Renal cortex interstitium (tissue), 11 donors: ENCODE measurements at regions not wholly inside any gene's neighbourhood (a gene's known extent, or its start where the extent isn't known, plus 50 kb on each side); places are given as distances from the start of the nearest gene placed in this dataset.
"Not testable (repeated sequence)": the region's sequence is repeated elsewhere in the genome, so short reads cannot be mapped to it uniquely, and the experiment has no call there.

ENCODE experiments used
- DNase-seq, 11 donors: peaks; one replicate each; pipeline ENCODE4 v3.0.0-alpha.2; 2013; ENCODE audit warnings: low read depth in 9 of 11, low spot score in 4 of 11; ENCODE audit errors: extremely low read depth in 1 of 11

DNA sequence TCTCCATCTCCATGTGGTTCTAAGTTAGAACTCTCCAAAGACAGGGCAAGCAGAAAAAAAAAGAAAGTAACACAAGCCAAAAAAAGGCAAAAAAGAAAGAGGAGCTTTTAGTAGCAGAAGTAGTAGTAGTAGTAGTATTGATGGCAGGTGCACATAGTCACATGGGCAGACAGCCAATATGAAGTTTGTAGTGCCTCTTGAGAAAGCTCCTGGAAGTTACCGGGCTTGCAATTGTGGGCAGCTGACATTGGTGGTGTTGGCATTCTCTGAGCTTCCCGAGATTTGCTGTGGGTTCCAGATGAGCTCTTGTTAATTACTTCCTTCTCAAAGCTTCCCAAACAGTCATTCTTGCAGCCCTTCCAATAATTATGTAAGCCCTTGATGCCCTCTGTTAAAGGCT lies 1128.5 kb downstream of the TYW1 start:
- DNase-seq: no peak

DNA sequence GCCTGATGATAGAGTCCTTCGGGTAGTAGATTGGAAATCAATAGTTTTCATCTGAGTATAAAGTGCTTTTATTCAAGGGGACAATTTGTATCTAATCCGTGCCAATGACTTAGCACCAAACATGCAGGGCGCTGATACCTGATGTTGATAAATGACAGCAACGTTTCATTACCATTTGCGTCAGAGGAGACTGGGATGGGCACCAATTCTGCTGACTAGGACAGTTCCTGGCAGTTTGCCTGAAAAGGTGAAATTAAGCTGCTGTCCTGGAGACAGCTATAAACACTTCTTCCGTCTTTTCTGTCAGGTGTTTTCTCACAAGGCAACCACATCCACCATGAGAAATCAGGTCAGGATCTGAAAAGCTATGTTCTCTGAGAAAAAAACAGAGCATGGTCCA lies 1136.4 kb downstream of the TYW1 start:
- no peak for DNase-seq

DNA sequence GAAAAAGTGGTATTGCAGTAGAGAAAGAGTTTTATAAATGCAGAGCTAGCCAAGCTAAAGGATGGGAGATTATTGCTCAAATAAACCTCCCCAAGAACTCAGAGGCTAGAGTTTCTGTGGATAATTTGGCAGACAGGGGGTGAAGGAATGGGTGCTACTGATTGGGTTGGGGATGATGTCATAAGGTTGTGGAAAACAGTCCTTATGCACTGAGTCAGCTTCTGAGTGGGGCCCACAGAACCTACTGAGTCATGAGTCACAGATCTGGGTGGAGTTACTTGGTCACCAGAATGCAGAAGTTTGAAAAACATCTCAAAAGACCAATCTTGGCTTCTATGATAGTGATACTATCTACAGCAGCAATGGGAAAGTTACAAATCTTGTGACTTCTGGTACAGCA lies 1146.7 kb downstream of the TYW1 start:
- no peak for DNase-seq

DNA sequence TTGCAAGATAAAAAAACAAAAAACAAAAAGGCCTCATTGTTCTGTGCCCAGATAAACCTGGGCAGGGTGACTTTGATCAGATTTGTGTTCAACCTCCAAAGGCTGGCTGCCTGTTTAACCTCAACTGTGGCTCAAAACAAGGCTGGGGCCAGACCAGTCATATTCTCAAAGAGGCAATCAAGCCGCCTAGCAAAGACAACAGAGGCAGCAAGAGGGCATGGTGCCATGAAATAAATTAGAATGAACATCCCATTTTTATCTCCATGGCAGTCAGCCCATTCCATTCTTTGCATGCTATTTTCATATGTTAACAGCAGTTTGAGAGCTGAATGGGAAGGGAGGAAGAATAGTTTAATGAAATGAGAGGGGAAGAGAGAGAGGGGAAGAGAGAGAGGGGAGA lies 1150.3 kb downstream of the TYW1 start:
- DNase-seq: no peak

DNA sequence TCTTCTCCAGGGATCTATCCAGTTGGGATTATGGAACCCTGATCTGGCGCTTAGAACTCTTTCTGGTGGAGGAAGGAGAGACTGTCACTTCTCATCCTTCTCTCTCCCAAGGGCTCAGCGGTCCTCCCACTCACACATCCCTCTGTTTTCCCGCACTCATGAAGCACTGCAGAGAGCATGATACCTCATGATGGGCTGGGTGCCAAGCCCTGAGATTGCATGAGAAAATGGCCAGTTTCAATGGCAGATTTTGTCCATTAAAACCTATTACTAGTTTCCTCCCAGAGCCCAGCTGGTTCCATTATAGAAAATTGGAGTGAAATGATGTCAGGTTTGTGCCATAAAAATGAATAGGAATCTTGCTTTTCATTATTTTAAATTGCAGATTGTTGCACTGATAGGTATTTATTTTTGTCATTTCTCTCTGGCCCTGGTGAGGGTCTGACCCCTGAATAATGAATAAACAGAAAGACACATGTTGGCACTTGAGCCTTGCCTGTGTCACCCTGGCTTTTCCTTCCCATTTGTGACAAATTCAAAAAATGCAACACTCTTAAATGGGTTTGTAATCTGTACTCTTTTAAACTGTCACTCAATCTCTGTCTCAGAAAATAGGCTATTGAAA lies 1151.1 kb downstream of the TYW1 start:
- DNase-seq: no peak

DNA sequence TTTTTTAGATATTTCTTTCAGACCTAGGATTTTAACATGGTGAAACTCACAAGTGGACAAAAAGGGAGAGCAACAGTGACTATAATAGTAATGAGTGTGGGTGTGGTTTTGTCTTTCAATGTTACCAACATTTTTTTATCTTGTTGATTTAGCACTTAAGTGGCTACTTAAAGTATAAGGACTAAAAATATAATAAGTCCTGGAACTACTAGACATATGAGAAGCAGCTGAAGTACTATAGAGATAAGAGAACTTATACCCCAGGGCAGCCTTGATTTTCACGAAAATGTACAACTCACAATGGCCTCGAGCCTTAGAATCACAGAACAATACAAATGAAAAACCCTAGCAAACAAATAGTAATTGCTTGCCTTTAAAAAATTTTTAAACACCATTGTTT lies 1151.8 kb downstream of the TYW1 start:
- no peak for DNase-seq

DNA sequence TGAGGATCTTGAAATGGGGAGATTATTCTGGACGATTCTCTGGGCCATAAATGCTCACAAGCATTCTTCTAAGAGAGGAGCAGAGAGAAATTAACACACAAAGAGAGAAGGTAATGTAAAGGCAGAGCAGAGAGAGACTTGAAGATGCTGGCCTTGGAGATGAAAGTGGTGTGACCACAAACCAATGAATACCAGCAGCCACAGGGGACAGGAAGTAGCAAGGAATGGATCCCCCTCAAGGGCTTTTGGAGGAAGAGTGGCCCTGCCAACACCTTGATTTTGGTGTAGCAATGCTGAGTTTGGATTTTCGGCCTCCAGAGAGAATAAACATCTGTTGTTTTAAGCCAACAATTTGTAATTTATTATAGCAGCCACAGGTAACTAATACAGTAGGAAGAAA lies 1155.6 kb downstream of the TYW1 start:
- no peak for DNase-seq

DNA sequence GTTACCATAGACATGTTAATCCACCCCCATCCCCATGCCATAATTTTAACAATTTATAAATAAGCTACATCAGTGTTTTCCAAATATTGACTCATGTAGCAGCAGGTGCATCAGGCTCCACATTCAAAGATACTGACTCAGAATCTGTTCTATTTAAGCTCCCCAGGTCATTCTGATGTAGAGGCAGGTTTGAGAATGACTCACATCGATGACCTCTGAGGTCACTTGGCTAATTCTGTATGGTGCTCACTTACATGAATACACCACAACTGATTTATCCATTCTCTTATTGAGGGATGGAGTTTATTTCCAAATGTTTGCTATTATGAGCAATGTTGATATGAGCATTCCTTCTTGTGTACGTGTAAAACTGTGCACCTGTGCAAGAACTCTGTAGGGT lies 1159.0 kb downstream of the TYW1 start:
- DNase-seq: no peak

DNA sequence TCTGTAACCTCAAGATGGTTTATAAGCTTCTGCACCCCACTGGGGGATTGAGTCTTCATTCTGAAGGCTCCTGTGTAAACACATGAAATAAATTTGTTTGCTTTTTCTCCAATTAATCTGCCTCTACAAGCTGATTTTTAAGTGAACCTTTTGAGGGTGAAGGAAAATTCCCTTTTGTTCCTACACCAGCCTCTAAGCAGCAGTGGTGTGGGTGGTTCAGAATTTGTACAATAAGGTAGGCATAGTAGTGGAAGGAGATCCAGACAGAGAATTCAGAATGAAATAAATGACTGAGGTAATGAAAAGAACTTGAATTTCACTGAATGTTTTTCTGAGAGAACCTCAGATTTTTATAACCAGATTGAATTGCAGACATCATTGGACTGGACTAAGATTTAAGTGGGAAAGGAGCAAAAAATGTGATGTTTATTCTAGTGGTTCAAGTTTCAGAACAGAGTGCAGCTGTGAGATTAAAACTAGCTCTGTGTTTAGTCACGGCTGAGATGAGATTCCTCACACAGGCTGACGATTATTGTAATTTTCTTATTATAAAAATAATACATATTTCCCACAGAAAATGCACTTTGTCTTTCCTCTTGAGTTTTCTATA lies 1162.2 kb downstream of the TYW1 start:
- DNase-seq: peak in 1 of 11 donors; percentile 30

DNA sequence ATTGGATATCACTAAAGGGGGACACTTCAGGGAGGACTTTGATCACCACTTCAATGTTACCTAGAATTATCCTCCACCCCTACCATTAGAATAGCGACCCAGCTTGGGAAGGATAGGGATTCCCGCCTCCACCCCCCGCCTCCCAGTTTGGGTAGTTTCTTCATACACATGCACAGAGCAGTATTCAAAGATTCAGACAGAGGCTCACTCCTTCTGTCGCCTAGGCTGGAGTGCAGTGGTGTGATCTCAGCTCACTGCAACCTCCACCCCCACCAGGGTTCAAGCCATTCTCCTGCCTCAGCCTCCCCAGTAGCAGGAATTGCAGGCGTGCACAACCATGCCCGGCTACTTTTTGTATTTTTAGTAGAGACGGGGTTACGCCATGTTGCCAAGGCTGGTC lies 1166.1 kb downstream of the TYW1 start:
- no peak for DNase-seq

DNA sequence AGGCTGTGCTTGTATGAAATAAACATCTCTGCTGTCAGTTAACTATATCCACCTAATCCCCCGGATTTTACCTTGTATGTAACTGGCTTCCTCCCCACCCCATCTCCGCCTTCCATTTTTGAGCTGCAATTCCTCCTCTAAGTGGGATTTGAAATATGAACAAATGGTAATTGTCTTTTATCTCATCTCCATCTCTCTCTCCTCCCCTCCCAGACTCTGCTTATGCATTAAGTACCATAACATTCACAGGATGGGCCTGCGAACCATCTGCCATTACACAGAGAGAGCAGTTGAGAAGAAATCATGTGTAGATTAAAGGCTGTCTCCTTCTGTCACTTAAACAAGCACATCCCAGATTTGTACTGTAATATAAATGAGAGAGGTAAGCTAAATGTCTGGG lies 1169.9 kb downstream of the TYW1 start:
- DNase-seq: no peak

DNA sequence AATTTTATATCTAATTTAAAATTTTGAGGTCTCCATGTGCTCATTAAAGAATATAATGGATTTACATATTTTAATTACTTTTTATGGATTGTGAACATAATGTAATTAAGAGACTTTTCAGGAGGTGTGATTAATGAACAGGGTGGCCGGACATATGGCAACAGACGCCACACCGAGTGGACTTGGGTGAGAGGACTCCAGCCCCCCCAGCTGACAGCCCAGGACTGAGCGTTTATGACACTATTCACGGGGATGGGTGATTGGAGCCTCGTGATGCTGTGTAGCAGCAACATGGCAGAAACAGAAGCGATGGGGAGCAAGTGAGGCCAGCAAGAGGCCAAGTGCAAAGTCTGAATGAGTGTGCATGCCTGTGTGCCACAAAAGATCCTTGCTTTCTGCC lies 1176.9 kb downstream of the TYW1 start:
- DNase-seq: no peak

DNA sequence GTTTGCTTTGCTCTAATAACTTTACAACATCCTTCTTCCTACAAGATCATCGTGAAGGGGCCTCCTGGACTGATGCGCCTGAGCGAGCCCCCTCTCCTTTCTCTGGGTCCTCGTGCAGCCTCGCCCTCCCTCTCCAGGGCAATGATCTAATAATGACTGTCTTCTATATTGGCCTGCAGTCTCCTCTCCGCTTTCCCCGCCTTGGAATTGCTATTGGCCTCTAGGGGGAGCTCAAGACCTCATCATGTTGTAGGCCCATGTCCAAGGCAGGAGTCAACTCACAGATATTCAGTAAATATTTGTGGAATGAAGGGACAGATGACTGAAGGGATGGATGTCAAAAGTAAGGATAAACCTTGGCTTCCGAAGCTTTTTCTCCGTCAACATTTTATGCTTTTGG lies 1180.3 kb downstream of the TYW1 start:
- DNase-seq: peak in 10 of 11 donors; percentile 38 to 74 (median 64)

DNA sequence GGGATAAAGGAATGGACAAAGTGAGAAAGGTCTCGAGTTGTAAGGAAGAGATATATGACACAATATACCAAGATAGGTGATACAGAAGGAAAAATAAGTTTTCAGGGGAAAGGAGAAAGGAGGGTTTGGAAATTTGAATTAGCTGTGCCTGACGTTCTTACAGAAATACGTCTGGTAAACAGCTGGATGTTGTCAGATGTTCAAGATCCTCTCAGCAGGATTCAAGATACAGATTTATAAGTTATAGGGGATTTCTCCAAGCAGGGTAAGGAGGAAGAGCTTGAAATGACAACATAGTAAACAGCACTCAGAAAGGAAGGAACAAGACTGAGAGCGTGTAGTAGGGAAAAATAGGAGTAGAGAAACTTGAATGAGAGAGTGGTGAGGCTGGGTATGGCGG lies 1184.1 kb downstream of the TYW1 start:
- peak in 2 of 11 donors; percentile 12 to 26 for DNase-seq

DNA sequence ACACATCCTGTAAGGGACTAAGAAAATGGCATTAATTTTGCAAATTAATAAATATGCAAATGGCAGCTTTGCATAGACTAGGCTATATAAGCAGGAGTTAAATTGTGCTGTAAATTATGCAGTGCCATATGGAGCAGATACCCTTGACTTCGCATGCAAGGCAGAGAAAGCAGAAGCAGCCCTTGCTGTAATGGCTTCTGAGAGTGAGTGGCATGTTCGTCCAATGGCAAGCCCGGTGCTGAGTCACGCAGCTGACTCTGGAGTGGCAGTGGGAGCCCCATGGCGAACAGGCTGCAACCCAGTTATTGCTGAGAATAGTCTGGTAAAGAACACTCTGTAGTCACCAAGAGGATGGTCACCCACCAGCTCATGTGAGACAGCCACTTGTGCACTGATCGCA lies 1186.5 kb downstream of the TYW1 start:
- no peak for DNase-seq

DNA sequence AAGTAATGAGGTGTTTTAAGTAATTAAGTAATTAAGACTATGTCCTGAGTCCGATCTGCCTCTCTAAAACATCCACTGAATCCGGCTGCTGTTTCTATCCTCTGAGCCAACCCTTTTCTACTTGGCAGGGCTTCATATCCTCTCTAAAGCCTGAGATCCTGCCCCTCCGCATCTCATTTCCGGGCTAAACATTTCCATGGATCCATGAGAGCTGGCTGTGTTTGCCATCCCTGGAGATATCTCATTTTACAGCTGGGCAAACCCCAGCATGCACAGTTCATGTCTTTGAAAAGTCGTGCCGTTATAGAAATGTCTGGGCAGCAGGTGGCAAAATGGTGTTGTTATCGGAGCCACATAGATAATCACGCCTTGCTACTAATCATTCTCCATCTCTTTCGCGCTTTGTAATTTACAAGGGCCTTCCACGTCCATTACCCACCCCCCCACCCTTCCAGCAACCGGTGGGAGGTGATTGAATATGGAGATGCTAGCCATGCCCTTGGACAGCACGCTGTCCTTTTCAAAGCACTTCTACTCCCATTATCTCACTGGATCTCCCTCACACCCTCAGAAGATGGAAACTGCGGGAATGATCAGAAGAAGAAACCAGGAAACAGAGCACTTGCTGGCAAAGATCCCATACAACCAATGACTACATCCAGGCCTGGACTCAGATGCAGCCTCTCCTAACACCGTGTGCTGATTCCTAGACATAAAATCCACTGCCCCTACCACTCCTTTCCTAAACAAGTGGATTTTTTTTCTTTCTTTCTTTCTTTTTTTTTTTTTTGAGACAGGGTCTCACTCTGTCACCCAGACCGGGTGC lies 1189.2 kb downstream of the TYW1 start:
- DNase-seq: no peak

DNA sequence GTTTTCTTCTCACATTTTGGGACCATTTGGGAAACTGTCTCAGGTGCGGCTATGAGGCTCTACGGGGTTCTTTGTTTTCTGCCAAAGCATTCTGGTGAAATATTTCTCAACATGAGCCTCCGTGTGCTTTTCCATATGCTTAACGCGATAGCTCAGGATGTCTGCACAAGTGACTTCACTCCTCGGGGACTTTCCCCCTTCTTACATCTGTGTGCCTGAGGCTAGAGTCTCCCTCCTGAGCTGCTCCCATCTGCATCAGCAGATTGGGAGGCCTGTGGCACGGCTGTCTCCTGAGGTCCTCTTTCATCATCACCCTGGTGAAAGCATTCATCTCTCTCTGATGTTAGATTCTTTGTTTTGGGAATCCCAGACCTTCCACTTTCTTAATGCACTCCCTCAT lies 1190.9 kb downstream of the TYW1 start:
- DNase-seq: no peak

DNA sequence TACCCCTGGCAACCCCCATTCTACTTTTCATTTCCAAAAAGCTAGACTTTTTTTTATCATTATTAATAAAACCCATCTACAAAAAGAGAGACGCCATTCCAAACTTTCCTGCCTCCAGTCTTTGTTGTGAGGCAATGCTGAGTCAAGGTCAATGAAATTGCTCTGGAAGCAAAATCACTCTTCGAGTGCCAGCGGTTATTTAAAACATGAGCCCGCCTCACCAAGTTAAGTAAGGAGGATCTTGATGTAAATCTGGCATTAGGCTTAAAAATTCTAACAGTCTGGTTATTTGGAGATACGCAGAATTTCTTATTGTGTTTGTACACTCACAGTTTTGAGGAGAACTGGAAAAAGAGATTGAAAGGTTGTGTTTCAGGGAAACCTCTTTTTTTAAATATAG lies 1196.3 kb downstream of the TYW1 start:
- no peak for DNase-seq

DNA sequence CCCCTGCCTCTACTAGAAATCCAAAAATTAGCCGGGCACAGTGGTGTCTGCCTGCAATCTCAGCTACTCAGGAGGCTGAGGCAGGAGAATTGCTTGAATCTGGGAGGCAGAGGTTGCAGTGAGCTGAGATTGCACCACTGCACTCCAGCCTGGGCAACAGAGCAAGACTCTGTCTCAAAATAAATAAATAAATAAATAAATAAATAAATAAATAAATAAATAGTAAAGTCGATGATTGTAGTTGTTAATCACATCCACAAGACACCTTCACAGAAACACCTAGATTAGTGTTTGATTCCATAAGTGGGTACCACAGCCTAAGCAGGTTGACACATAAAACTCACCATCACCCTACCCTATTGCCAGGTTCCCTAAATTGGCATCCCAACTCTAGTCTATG lies 1199.0 kb downstream of the TYW1 start:
- DNase-seq: not testable (repeated sequence)

DNA sequence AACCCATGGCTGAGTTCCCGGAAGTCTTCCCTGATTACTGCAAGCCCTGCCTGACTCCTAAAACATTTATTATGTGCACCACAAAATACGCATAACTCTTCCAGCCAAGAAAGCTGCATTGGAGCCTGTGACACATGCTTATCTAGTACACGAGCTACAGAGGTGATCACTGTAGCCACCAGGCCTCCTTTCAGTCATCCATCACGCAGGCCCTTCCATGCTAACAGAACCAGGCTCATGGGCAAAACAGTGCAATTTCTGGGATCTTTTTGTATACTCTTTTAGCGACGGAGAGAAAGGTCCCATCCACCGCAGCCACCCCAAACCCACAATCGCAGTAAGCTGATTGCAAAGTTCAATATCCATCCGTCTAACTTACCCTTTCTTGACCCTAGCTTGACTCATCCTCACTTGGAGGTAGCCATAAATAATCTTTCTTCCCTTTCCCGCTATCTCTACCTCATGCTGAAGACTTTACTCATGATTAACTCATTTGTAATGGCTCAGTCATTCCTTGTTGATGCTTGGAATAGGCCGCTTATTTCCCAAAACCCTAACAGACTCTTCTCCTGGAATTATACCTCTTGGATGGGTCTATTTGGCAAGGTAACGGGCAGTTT lies 1203.5 kb downstream of the TYW1 start:
- DNase-seq: no peak
